OCI-LY1 (cell line): ENCODE measurements at regions not wholly inside any gene's neighbourhood (a gene's known extent, or its start where the extent isn't known, plus 50 kb on each side); places are given as distances from the start of the nearest gene placed in this dataset.

Experiments
- H2AFZ ChIP-seq: fragments of 200-600 bp; sonication (generic), shearing (Covaris generic); 2 replicates; pipeline ENCODE4 v1.6.0; 2014; ENCODE audit warnings: antibody characterized with exemption, mild to moderate bottlenecking, low read length
- H3F3A ChIP-seq: fragments of 200-600 bp; sonication (generic), shearing (Covaris generic); 2 replicates; pipeline ENCODE4 v1.6.0; 2014; ENCODE audit warnings: mild to moderate bottlenecking, antibody characterized with exemption, low read length, moderate library complexity; ENCODE audit not compliant: insufficient read depth
- H3K27ac ChIP-seq: fragments of 200-600 bp; sonication (generic); 2 replicates; pipeline ENCODE4 v1.5.1; 2014; ENCODE audit warnings: low read length, mixed run types, mild to moderate bottlenecking, low read depth; ENCODE audit not compliant: poor library complexity, severe bottlenecking
- H3K27me3 ChIP-seq: fragments of 200-600 bp; sonication (generic); 2 replicates; pipeline ENCODE4 v1.6.0; 2014; ENCODE audit warnings: antibody characterized with exemption, mild to moderate bottlenecking, low read length, moderate library complexity; ENCODE audit not compliant: insufficient read depth
- H3K36me3 ChIP-seq: fragments of 200-600 bp; sonication (generic); 2 replicates; pipeline ENCODE4 v1.6.1; 2014; ENCODE audit warnings: mild to moderate bottlenecking, antibody characterized with exemption, low read length, moderate library complexity, mixed read lengths; ENCODE audit not compliant: insufficient read depth
- H3K4me1 ChIP-seq: fragments of 200-600 bp; sonication (generic); 2 replicates; pipeline ENCODE4 v1.5.1; 2014; ENCODE audit warnings: mild to moderate bottlenecking, low read length, moderate library complexity; ENCODE audit not compliant: insufficient read depth, severe bottlenecking
- H3K4me2 ChIP-seq: fragments of 200-600 bp; sonication (generic), shearing (Covaris generic); 2 replicates; pipeline ENCODE4 v1.6.1; 2014; ENCODE audit warnings: low read length
- H3K4me3 ChIP-seq: fragments of 200-600 bp; sonication (generic); 2 replicates; pipeline ENCODE4 v1.5.1; 2014; ENCODE audit warnings: low read length, low read depth, mild to moderate bottlenecking, mixed read lengths; ENCODE audit not compliant: poor library complexity, severe bottlenecking
- H3K79me2 ChIP-seq: fragments of 200-600 bp; shearing (Covaris generic); 2 replicates; pipeline ENCODE4 v1.6.1; 2016; ENCODE audit warnings: mixed run types, low read length, mixed read lengths; ENCODE audit not compliant: insufficient read depth
- H3K9ac ChIP-seq: fragments of 200-600 bp; sonication (generic), shearing (Covaris generic); 2 replicates; pipeline ENCODE4 v1.6.1; 2014; ENCODE audit warnings: mild to moderate bottlenecking, low read length, mixed read lengths
- H3K9me2 ChIP-seq: fragments of 200-600 bp; sonication (generic), shearing (Covaris generic); 2 replicates; pipeline ENCODE4 v1.6.1; 2014; ENCODE audit warnings: low read depth, mild to moderate bottlenecking, low read length, mixed read lengths
- H3K9me3 ChIP-seq: fragments of 200-600 bp; shearing (Covaris generic); 2 replicates; pipeline ENCODE4 v1.6.1; 2014; ENCODE audit warnings: low read length, mixed read lengths
- H4K20me1 ChIP-seq: fragments of 200-600 bp; sonication (generic), shearing (Covaris generic); 2 replicates; pipeline ENCODE4 v1.6.0; 2016; ENCODE audit warnings: mild to moderate bottlenecking, low read length; ENCODE audit not compliant: insufficient read depth
- EZH2 ChIP-seq: fragments of 200-600 bp; sonication (generic), shearing (Covaris generic); IDR thresholded peaks from 2 replicates; pipeline ENCODE4 v1.8.0; 2017; ENCODE audit warnings: borderline replicate concordance, mixed run types, mild to moderate bottlenecking, antibody characterized with exemption, low read length, moderate library complexity, mixed read lengths
- TF ChIP-seq, protein P1 (sequence below): fragments of 200-600 bp; sonication (generic), shearing (Covaris generic); IDR thresholded peaks from 2 replicates; pipeline ENCODE4 v1.5.1; 2017; ENCODE audit warnings: mild to moderate bottlenecking, antibody characterized with exemption, low read length, moderate library complexity, mixed read lengths

DNA sequence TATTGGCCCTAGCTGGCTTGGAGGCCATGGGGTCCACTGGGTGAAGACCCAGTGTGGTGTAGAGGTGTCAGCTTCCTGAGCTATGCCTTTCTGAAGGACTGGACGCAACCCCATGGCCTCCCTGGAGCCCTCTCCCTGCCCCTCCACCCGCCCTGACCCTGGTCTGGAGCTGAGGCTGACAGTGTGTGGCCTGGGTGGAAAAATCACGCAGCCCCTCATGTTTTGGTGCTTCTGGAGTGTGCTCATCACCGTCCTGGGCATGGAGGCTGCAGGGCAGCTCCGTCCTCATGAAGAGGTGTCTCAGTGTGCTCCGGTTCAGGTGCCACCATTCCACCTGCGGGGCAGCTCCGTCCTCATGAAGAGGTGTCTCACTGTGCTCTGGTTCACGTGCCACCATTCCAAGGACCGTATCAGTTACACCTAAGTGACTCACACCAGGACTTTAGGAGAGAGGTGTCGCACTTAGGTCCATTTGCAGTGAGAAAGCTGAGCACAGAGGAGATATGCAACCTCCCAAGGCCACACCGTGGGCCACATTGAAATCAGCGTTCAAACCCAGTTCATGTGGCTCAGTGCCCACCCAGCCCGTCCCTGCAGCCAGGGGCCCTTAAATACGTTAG is 214.3 kb upstream of the IRX1 start:
- Histone ChIP-seq H3K36me3 (no peaks in the 10 kb centered on the region), H3K27ac (no peak overlapping the region), H3K79me2 (no peaks in the 10 kb centered on the region), H3K9me2 (no peaks in the 10 kb centered on the region), H3K9me3 (no peaks in the 10 kb centered on the region), H3K27me3 (no peaks in the 10 kb centered on the region), H3K4me3 (no peak overlapping the region), H4K20me1 (no peaks in the 10 kb centered on the region), H3K4me1 (no peaks in the 10 kb centered on the region), H3F3A (no peaks in the 10 kb centered on the region), H3K4me2 (no peak overlapping the region), H2AFZ (no peak overlapping the region), H3K9ac (no peak overlapping the region)
- TF ChIP-seq, protein P1, sequence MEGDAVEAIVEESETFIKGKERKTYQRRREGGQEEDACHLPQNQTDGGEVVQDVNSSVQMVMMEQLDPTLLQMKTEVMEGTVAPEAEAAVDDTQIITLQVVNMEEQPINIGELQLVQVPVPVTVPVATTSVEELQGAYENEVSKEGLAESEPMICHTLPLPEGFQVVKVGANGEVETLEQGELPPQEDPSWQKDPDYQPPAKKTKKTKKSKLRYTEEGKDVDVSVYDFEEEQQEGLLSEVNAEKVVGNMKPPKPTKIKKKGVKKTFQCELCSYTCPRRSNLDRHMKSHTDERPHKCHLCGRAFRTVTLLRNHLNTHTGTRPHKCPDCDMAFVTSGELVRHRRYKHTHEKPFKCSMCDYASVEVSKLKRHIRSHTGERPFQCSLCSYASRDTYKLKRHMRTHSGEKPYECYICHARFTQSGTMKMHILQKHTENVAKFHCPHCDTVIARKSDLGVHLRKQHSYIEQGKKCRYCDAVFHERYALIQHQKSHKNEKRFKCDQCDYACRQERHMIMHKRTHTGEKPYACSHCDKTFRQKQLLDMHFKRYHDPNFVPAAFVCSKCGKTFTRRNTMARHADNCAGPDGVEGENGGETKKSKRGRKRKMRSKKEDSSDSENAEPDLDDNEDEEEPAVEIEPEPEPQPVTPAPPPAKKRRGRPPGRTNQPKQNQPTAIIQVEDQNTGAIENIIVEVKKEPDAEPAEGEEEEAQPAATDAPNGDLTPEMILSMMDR = no peak
- no peak for TF ChIP-seq EZH2

DNA sequence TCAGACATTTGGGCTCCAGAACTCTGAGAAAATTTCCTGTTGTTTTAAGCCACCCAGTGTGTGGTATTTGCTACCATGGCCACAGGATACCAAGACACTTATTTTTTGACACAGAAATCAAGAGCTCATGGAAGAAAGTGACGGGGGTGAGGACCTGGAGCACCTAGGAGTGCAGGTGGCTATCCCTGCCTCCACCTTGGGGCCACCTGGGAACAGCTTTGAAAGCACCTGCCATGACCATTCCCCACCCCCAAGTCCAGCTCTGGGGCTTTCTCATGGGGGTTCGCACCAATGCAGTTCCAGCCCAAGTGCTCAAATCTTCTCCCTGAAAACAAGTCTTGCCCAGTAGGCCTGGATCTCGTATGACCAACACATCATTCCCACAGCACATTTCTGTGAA is 214.9 kb upstream of the IRX1 start:
- H3K4me3 ChIP-seq = no peak overlapping the region
- no peaks in the 10 kb centered on the region for H3F3A ChIP-seq
- no peaks in the 10 kb centered on the region for H3K36me3 ChIP-seq
- no peaks in the 10 kb centered on the region for H4K20me1 ChIP-seq
- H3K27me3 ChIP-seq = no peaks in the 10 kb centered on the region
- H3K9ac ChIP-seq = no peak overlapping the region
- H3K9me3 ChIP-seq = no peaks in the 10 kb centered on the region
- no peaks in the 10 kb centered on the region for H3K4me1 ChIP-seq
- no peak overlapping the region for H2AFZ ChIP-seq
- no peaks in the 10 kb centered on the region for H3K79me2 ChIP-seq
- no peaks in the 10 kb centered on the region for H3K9me2 ChIP-seq
- TF ChIP-seq EZH2 = no peak
- TF ChIP-seq, protein P1 = no peak
- no peak overlapping the region for H3K4me2 ChIP-seq
- H3K27ac ChIP-seq = no peak overlapping the region

DNA sequence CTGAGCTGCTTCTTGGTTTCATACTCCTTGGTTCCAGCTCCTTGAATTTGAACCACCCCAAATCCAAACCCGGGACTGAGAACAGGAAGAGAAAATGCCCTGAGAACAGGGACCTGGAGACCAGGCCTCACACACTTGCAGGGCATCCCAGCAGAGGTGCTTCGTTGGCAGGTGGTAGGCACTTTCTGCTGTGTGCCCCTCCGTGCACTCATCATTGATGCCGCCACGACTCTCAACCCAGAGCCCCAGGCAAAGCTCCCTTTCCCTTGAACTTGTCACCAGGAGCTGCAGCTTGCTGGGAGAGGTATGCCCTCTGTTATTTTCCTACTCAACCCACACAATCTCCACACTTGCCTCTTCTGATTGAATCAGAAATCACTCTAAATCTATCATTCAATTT is 217.8 kb upstream of the IRX1 start:
- H3K27me3 ChIP-seq = no peaks in the 10 kb centered on the region
- no peaks in the 10 kb centered on the region for H3K9me2 ChIP-seq
- TF ChIP-seq EZH2 = no peak
- TF ChIP-seq, protein P1 = no peak
- H4K20me1 ChIP-seq = no peaks in the 10 kb centered on the region
- no peak overlapping the region for H3K9ac ChIP-seq
- no peaks in the 10 kb centered on the region for H3F3A ChIP-seq
- H3K9me3 ChIP-seq = peaks cover under 1% of the 10 kb centered on the region; the same call in 1 of the 2 replicates
- H3K4me1 ChIP-seq = no peaks in the 10 kb centered on the region
- no peak overlapping the region for H2AFZ ChIP-seq
- no peak overlapping the region for H3K27ac ChIP-seq
- H3K4me3 ChIP-seq = no peak overlapping the region
- no peak overlapping the region for H3K4me2 ChIP-seq
- H3K36me3 ChIP-seq = no peaks in the 10 kb centered on the region
- H3K79me2 ChIP-seq = no peaks in the 10 kb centered on the region
